Loucy (cell line): ENCODE measurements at regions not wholly inside any gene's neighbourhood (a gene's known extent, or its start where the extent isn't known, plus 50 kb on each side); places are given as distances from the start of the nearest gene placed in this dataset.

Source experiments
- H2AFZ ChIP-seq: fragments of 200-600 bp; sonication (generic); 2 replicates; pipeline ENCODE4 v1.6.0; 2016; ENCODE audit warnings: antibody characterized with exemption, mild to moderate bottlenecking, low read length, moderate library complexity
- H3F3A ChIP-seq: fragments of 200-600 bp; 2 replicates; pipeline ENCODE4 v1.6.0; 2016; ENCODE audit warnings: antibody characterized with exemption, low read depth, mild to moderate bottlenecking
- H3K27me3 ChIP-seq: fragments of 200-600 bp; sonication (generic); 2 replicates; pipeline ENCODE4 v1.6.1; 2014; ENCODE audit warnings: low read length, mild to moderate bottlenecking; ENCODE audit not compliant: insufficient read depth, poor library complexity, severe bottlenecking
- H3K36me3 ChIP-seq: fragments of 200-600 bp; sonication (generic); 2 replicates; pipeline ENCODE4 v1.6.1; 2016; ENCODE audit warnings: low read length; ENCODE audit not compliant: insufficient read depth
- H3K4me1 ChIP-seq: fragments of 200-600 bp; sonication (generic); 2 replicates; pipeline ENCODE4 v1.5.1; 2014; ENCODE audit warnings: low read length, mild to moderate bottlenecking; ENCODE audit not compliant: insufficient read depth, poor library complexity, severe bottlenecking
- H3K4me2 ChIP-seq: fragments of 200-600 bp; sonication (generic); 2 replicates; pipeline ENCODE4 v1.6.0; 2014; ENCODE audit warnings: antibody characterized with exemption, low read length, low read depth, mild to moderate bottlenecking; ENCODE audit not compliant: poor library complexity, severe bottlenecking
- H3K4me3 ChIP-seq: fragments of 200-600 bp; sonication (generic); 2 replicates; pipeline ENCODE4 v1.5.1; 2014; ENCODE audit warnings: low read length, mild to moderate bottlenecking, mixed read lengths; ENCODE audit not compliant: poor library complexity, severe bottlenecking
- H3K79me2 ChIP-seq: fragments of 200-600 bp; sonication (generic); 2 replicates; pipeline ENCODE4 v1.6.1; 2014; ENCODE audit warnings: low read length; ENCODE audit not compliant: insufficient read depth
- H3K9ac ChIP-seq: fragments of 200-600 bp; sonication (generic); 2 replicates; pipeline ENCODE4 v1.6.0; 2014; ENCODE audit warnings: mild to moderate bottlenecking, low read depth, low read length, moderate library complexity; ENCODE audit not compliant: poor library complexity, severe bottlenecking
- H3K9me2 ChIP-seq: fragments of 200-600 bp; sonication (generic); replicated peaks from 2 replicates; pipeline ENCODE4 v1.6.1; 2016; ENCODE audit warnings: low read depth, low read length, mixed read lengths
- H3K9me3 ChIP-seq: fragments of 200-600 bp; sonication (generic); 2 replicates; pipeline ENCODE4 v1.6.1; 2014; ENCODE audit warnings: mild to moderate bottlenecking, antibody characterized with exemption, low read length, low read depth; ENCODE audit not compliant: insufficient read depth
- H4K20me1 ChIP-seq: fragments of 200-600 bp; sonication (generic); 2 replicates; pipeline ENCODE4 v1.6.0; 2014; ENCODE audit warnings: antibody characterized with exemption, low read length, mild to moderate bottlenecking; ENCODE audit not compliant: insufficient read depth, poor library complexity, severe bottlenecking
- CTCF ChIP-seq: fragments of 200-600 bp; sonication (generic); conservative IDR thresholded peaks from 2 replicates; pipeline ENCODE4 v1.5.1; 2014; ENCODE audit warnings: mild to moderate bottlenecking, antibody characterized with exemption, low read length
- EZH2phosphoT487 ChIP-seq: fragments of 200-600 bp; IDR thresholded peaks from 2 replicates; pipeline ENCODE4 v1.6.1; 2018; ENCODE audit warnings: antibody characterized with exemption, mild to moderate bottlenecking, moderate library complexity, borderline replicate concordance

- H3K4me3 ChIP-seq: no peak overlapping the region
- no peaks in the 10 kb centered on the region for H3K4me1 ChIP-seq
- H3F3A ChIP-seq: no peaks in the 10 kb centered on the region
Observed at GRCh38 chr20:60331688-60332300, 373.6 kb downstream of the CDH26 start.

GRCh38 chr20:60332523-60332922 is 374.3 kb downstream of the CDH26 start:
- H3K36me3 ChIP-seq: no peaks in the 10 kb centered on the region
- H3K4me3 ChIP-seq: no peak overlapping the region
- no peaks in the 10 kb centered on the region for H3K27me3 ChIP-seq

More at GRCh38 chr20:60331688-60332300, 373.6 kb downstream of the CDH26 start:
- H4K20me1 ChIP-seq: no peaks in the 10 kb centered on the region
- no peaks in the 10 kb centered on the region for H3K79me2 ChIP-seq
- TF ChIP-seq CTCF: no peak
- TF ChIP-seq EZH2phosphoT487: no peak
- H3K4me2 ChIP-seq: no peak overlapping the region
- H3K9ac ChIP-seq: no peak overlapping the region
- no peak overlapping the region for H2AFZ ChIP-seq
- H3K27me3 ChIP-seq: no peaks in the 10 kb centered on the region
- no peaks in the 10 kb centered on the region for H3K9me2 ChIP-seq
- H3K9me3 ChIP-seq: no peaks in the 10 kb centered on the region
- H3K36me3 ChIP-seq: no peaks in the 10 kb centered on the region

GRCh38 chr20:60334911-60335310 is 376.7 kb downstream of the CDH26 start:
- TF ChIP-seq EZH2phosphoT487 (no peak), CTCF (no peak)
- Histone ChIP-seq H2AFZ (no peak overlapping the region), H3K36me3 (no peaks in the 10 kb centered on the region), H3K9me3 (no peaks in the 10 kb centered on the region), H3K4me2 (no peak overlapping the region), H3F3A (no peaks in the 10 kb centered on the region), H3K4me1 (no peaks in the 10 kb centered on the region), H3K9me2 (no peaks in the 10 kb centered on the region), H3K9ac (no peak overlapping the region), H3K27me3 (no peaks in the 10 kb centered on the region), H3K79me2 (no peaks in the 10 kb centered on the region), H3K4me3 (no peak overlapping the region), H4K20me1 (no peaks in the 10 kb centered on the region)

More at GRCh38 chr20:60332523-60332922, 374.3 kb downstream of the CDH26 start:
- Histone ChIP-seq H3K4me1 (no peaks in the 10 kb centered on the region), H3K9ac (no peak overlapping the region), H4K20me1 (no peaks in the 10 kb centered on the region), H3K9me2 (no peaks in the 10 kb centered on the region), H3K9me3 (no peaks in the 10 kb centered on the region), H2AFZ (no peak overlapping the region), H3K4me2 (no peak overlapping the region), H3F3A (no peaks in the 10 kb centered on the region), H3K79me2 (no peaks in the 10 kb centered on the region)
- no peak for TF ChIP-seq CTCF
- no peak for TF ChIP-seq EZH2phosphoT487
